Right lobe of liver (tissue), 4 donors: ENCODE measurements at regions not wholly inside any gene's neighbourhood (a gene's known extent, or its start where the extent isn't known, plus 50 kb on each side); places are given as distances from the start of the nearest gene placed in this dataset.

ENCODE experiments used
- CTCF ChIP-seq, 4 donors: fragments of 200-600 bp in 3 of 4; fragments of 450-650 bp in 1 of 4; IDR thresholded peaks; one replicate each; pipeline versions ENCODE4 v1.5.1 to v1.8.0; 2016 to 2022; ENCODE audit warnings: antibody characterized with exemption in 4 of 4, mild to moderate bottlenecking in 2 of 4
- POLR2A ChIP-seq: fragments of 450-650 bp; IDR thresholded peaks from one replicate; pipeline ENCODE4 v1.6.1; 2017; ENCODE audit warnings: antibody characterized with exemption, mild to moderate bottlenecking
- donor health status: DM: no; HTN: no; CAD: no.
- donor health status: DM: no; HTN: no; CAD: no.
- donor health status: DM: no; HTN: yes; CAD: no.

- no peak for TF ChIP-seq CTCF (IDR thresholded peaks at IDR 0.05)
- TF ChIP-seq POLR2A: no peak
These were observed 89.6 kb upstream of the PMAIP1 start for GRCh38 chr18:59810183-59810582.
